ENCODE measurements at regions not wholly inside any gene's neighbourhood (a gene's known extent, or its start where the extent isn't known, plus 50 kb on each side); places are given as distances from the start of the nearest gene placed in this dataset.

GRCh38 chr2:7736646-7737305 is 819.6 kb downstream of the RNF144A start:
- TF ChIP-seq SIN3A (IDR thresholded peaks at IDR 0.05; ENCODE audit: borderline replicate concordance, insufficient read depth, low read length) (no peak), POLR2AphosphoS5 (IDR thresholded peaks at IDR 0.05; ENCODE audit: low read depth, low read length) (no peak), FOXP2 (optimal IDR thresholded peaks at IDR 0.05; ENCODE audit: borderline replicate concordance, extremely low read depth, extremely low read length, insufficient read depth) (no peak), REST (IDR thresholded peaks at IDR 0.05; ENCODE audit: insufficient read depth in 1 of 2, low read depth in 2 of 2, low read length in 2 of 2) (no peak)

DNA sequence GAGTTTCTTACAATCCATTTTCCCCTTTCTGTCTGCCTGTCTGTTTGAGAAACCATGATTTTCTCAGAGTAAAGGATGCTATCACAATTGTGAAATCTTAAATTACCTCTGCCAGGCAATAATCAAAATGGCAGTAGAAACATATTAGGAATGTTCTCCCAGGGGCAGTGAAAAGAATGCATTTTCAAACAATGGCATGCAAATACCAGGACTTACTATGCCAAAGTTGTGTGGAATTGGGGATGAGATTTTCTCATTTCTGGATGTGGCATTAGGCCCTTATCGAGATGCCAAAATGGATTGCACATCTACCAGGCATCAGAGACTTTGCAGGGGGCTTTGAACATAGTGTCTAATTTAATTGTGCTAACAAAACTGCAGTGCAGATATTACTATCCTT is 821.4 kb downstream of the RNF144A start:
- TF ChIP-seq REST (IDR thresholded peaks at IDR 0.05; ENCODE audit: insufficient read depth in 1 of 2, low read depth in 2 of 2, low read length in 2 of 2), result no peak

- TF ChIP-seq POLR2AphosphoS5 (IDR thresholded peaks at IDR 0.05; ENCODE audit: low read depth, low read length), result no peak
- no peak for TF ChIP-seq SIN3A (IDR thresholded peaks at IDR 0.05; ENCODE audit: borderline replicate concordance, insufficient read depth, low read length)
- no peak for TF ChIP-seq REST (IDR thresholded peaks at IDR 0.05; ENCODE audit: insufficient read depth in 1 of 2, low read depth in 2 of 2, low read length in 2 of 2)
Observed at GRCh38 chr2:7740114-7740513, 822.9 kb downstream of the RNF144A start.

- TF ChIP-seq POLR2AphosphoS5 (IDR thresholded peaks at IDR 0.05; ENCODE audit: low read depth, low read length), result no peak
Observed at GRCh38 chr2:7742301-7742700, 825.1 kb downstream of the RNF144A start.

DNA sequence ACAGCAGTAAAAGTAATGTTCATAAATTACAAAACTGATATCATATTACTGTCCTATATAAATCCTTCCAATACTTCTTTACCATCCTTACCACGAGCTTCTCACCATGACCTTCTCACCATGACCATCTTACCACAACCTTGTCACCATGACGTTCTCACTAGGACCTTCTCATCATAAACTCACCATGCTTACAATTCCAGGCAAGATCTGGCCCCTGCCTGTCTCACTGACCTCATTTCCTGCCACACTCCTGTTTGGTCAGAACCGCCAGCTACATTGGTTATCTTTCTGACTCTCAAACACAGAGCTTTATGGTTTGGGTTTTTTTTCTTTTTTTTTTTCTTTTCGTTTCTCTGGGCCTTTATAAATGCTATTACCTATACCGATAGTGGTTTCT is 827.6 kb downstream of the RNF144A start:
- TF ChIP-seq FOXP2 (optimal IDR thresholded peaks at IDR 0.05; ENCODE audit: borderline replicate concordance, extremely low read depth, extremely low read length, insufficient read depth) (no peak), POLR2AphosphoS5 (IDR thresholded peaks at IDR 0.05; ENCODE audit: low read depth, low read length) (no peak), REST (IDR thresholded peaks at IDR 0.05; ENCODE audit: insufficient read depth in 1 of 2, low read depth in 2 of 2, low read length in 2 of 2) (no peak), SIN3A (IDR thresholded peaks at IDR 0.05; ENCODE audit: borderline replicate concordance, insufficient read depth, low read length) (no peak), TAF1 (IDR thresholded peaks at IDR 0.05; ENCODE audit: borderline replicate concordance, insufficient read depth, low read length) (no peak)

DNA sequence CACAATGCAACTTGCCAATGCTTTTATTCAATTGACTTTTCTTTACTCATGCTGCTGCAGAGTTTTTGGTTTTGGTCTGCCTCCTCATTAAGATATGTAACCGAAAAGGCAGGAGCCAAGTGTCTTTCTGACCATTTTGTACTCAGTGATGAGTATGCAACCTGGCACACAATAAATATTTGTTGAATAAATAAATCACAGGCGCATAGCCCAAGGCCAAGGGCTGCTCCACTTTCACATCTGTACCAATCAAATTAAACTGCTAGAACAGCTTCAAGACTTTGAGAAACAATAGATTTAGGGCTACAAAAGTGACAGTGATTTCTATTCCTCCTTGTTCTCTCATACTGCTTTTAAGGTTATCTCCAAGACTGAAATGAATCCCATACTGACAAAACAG is 828.2 kb downstream of the RNF144A start:
- no peak for TF ChIP-seq FOXP2 (optimal IDR thresholded peaks at IDR 0.05; ENCODE audit: borderline replicate concordance, extremely low read depth, extremely low read length, insufficient read depth)
- no peak for TF ChIP-seq POLR2AphosphoS5 (IDR thresholded peaks at IDR 0.05; ENCODE audit: low read depth, low read length)
- no peak for TF ChIP-seq TAF1 (IDR thresholded peaks at IDR 0.05; ENCODE audit: borderline replicate concordance, insufficient read depth, low read length)
- no peak for TF ChIP-seq SIN3A (IDR thresholded peaks at IDR 0.05; ENCODE audit: borderline replicate concordance, insufficient read depth, low read length)
- TF ChIP-seq REST (IDR thresholded peaks at IDR 0.05; ENCODE audit: insufficient read depth in 1 of 2, low read depth in 2 of 2, low read length in 2 of 2), result no peak
